ENCODE measurements at regions not wholly inside any gene's neighbourhood (a gene's known extent, or its start where the extent isn't known, plus 50 kb on each side); places are given as distances from the start of the nearest gene placed in this dataset.

DNA sequence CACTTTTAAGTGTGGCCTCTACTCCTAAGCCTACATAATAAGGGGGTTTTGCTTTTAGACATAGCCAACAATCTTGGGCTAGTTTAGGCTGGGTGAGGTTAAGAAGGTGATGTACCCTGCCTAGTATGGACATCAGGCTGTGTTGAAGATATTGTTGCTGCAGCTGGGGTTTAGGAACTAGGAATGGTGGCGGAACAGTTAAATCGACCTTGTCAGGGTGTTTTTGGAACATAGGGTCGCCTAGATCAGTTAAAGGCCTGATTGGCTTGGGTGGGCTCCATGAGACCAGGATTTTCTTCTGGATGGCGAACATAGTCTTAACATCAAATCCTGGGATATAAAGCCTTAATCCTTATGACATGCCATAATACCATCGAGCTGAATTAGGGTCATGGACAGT, 156.1 kb downstream of the TRIM27 start:
- no peak overlapping the region for H2AFZ ChIP-seq (ENCODE audit: low read length)
- no peaks in the 10 kb centered on the region for H3K9me2 ChIP-seq (replicated peaks; ENCODE audit: low read depth, low read length)
- H3K79me2 ChIP-seq (ENCODE audit: insufficient read depth, low read length) = no peaks in the 10 kb centered on the region
- no peak overlapping the region for H3K4me3 ChIP-seq (ENCODE audit: low read length, poor library complexity, severe bottlenecking)
- H3K36me3 ChIP-seq (ENCODE audit: insufficient read depth, low read length) = no peaks in the 10 kb centered on the region
- peaks cover 4% of the 10 kb centered on the region; the same call in 1 of the 2 replicates for H3K9me3 ChIP-seq (ENCODE audit: insufficient read depth, low read depth, low read length)
- H3K9ac ChIP-seq (ENCODE audit: low read depth, low read length, poor library complexity, severe bottlenecking) = no peak overlapping the region
- TF ChIP-seq, protein P1, sequence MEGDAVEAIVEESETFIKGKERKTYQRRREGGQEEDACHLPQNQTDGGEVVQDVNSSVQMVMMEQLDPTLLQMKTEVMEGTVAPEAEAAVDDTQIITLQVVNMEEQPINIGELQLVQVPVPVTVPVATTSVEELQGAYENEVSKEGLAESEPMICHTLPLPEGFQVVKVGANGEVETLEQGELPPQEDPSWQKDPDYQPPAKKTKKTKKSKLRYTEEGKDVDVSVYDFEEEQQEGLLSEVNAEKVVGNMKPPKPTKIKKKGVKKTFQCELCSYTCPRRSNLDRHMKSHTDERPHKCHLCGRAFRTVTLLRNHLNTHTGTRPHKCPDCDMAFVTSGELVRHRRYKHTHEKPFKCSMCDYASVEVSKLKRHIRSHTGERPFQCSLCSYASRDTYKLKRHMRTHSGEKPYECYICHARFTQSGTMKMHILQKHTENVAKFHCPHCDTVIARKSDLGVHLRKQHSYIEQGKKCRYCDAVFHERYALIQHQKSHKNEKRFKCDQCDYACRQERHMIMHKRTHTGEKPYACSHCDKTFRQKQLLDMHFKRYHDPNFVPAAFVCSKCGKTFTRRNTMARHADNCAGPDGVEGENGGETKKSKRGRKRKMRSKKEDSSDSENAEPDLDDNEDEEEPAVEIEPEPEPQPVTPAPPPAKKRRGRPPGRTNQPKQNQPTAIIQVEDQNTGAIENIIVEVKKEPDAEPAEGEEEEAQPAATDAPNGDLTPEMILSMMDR (conservative IDR thresholded peaks at IDR 0.05; ENCODE audit: low read length) = no peak
- TF ChIP-seq EZH2phosphoT487 (IDR thresholded peaks at IDR 0.05; ENCODE audit: borderline replicate concordance) = no peak
- H3F3A ChIP-seq (ENCODE audit: low read depth) = no peaks in the 10 kb centered on the region
- H3K27me3 ChIP-seq (ENCODE audit: insufficient read depth, low read length, poor library complexity, severe bottlenecking) = no peaks in the 10 kb centered on the region
- no peak overlapping the region for H3K4me2 ChIP-seq (ENCODE audit: low read depth, low read length, poor library complexity, severe bottlenecking)
- H3K4me1 ChIP-seq (ENCODE audit: insufficient read depth, low read length, poor library complexity, severe bottlenecking) = no peaks in the 10 kb centered on the region
- H4K20me1 ChIP-seq (ENCODE audit: insufficient read depth, low read length, poor library complexity, severe bottlenecking) = no peaks in the 10 kb centered on the region

DNA sequence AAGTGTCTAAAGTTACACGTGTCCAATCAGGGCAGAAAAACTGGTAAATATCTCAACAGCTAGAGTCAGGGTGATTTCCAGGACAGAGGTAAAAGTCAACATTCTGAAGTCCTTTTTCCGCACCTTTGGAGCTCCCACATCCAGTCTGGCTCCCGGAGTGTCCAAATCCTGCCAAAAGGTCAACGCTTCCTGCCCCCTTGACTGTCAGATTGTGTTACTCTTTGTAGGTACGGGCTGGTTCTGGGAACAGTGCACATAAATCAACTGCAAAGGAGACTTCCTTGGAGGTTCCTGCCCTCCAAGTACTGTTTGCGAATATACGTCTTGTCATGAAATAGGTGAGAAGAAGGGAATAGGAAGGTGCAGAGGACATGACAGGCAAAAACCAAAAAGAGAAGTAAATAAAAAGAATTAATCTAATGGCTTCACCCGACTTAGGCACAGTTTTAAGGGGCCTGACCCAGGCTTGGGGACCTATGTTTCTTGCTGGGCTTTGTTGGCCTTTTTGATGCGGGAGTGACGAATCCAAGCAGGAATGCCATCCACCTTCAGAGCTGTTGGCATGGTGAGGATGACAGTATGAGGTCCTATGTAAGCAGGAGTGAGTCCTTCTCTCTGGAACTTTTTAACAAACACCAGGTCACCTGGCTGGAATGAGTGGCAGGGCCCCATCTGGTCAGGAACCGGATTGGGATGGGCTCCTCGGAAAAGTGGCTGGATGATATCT, 155.4 kb downstream of the TRIM27 start:
- H2AFZ ChIP-seq (ENCODE audit: low read length) = no peak overlapping the region
- H3K9me2 ChIP-seq (replicated peaks; ENCODE audit: low read depth, low read length) = no peaks in the 10 kb centered on the region
- no peaks in the 10 kb centered on the region for H3K27me3 ChIP-seq (ENCODE audit: insufficient read depth, low read length, poor library complexity, severe bottlenecking)
- H3K9me3 ChIP-seq (ENCODE audit: insufficient read depth, low read depth, low read length) = peaks cover 4% of the 10 kb centered on the region; the same call in 1 of the 2 replicates
- TF ChIP-seq, protein P1 (conservative IDR thresholded peaks at IDR 0.05; ENCODE audit: low read length) = no peak
- no peak for TF ChIP-seq EZH2phosphoT487 (IDR thresholded peaks at IDR 0.05; ENCODE audit: borderline replicate concordance)
- H3F3A ChIP-seq (ENCODE audit: low read depth) = no peaks in the 10 kb centered on the region
- no peaks in the 10 kb centered on the region for H3K4me1 ChIP-seq (ENCODE audit: insufficient read depth, low read length, poor library complexity, severe bottlenecking)
- no peaks in the 10 kb centered on the region for H3K79me2 ChIP-seq (ENCODE audit: insufficient read depth, low read length)
- H3K4me3 ChIP-seq (ENCODE audit: low read length, poor library complexity, severe bottlenecking) = no peak overlapping the region
- H3K4me2 ChIP-seq (ENCODE audit: low read depth, low read length, poor library complexity, severe bottlenecking) = no peak overlapping the region
- no peaks in the 10 kb centered on the region for H3K36me3 ChIP-seq (ENCODE audit: insufficient read depth, low read length)
- H4K20me1 ChIP-seq (ENCODE audit: insufficient read depth, low read length, poor library complexity, severe bottlenecking) = no peaks in the 10 kb centered on the region
- no peak overlapping the region for H3K9ac ChIP-seq (ENCODE audit: low read depth, low read length, poor library complexity, severe bottlenecking)

DNA sequence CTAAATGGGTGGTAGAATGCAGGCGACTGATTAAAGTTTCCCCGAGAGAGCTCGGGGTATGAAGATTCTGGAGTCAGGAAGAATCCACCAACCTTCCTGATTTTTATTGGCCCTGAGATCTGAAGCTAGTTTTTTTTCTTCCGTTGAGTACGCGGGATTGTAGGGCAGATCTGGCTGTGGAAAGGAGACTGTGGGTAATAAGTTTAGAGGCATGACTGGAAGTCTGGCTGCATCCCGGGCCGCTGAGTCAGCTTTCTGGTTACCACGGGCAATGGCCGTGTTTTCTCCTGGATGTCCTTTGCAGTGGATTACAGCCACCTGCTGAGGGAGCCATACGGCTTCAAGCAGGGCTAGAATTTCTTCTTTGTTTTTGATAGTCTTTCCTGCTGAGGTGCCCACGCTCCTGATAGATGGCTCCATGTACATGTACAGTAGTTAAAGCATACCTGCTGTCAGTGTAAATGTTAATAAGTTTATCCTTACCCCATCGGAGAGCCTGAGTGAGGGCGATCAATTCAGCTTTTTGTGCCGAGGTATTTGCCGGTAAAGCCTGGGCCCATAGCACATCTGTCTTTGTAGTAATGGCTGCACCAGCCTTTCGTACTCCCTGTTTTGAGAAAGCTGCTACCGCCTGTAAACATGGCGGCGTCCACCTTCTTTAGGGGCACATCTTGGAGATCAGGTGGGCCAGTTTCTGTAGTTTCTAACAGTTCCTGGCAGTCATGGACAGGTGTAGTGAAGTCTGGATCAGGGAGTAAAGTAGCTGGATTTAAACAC, 154.0 kb downstream of the TRIM27 start:
- Histone ChIP-seq H3K79me2 (ENCODE audit: insufficient read depth, low read length) (no peaks in the 10 kb centered on the region), H4K20me1 (ENCODE audit: insufficient read depth, low read length, poor library complexity, severe bottlenecking) (no peaks in the 10 kb centered on the region), H3K36me3 (ENCODE audit: insufficient read depth, low read length) (no peaks in the 10 kb centered on the region), H3K9me2 (replicated peaks; ENCODE audit: low read depth, low read length) (no peaks in the 10 kb centered on the region), H3K4me1 (ENCODE audit: insufficient read depth, low read length, poor library complexity, severe bottlenecking) (no peaks in the 10 kb centered on the region), H3K9me3 (ENCODE audit: insufficient read depth, low read depth, low read length) (peaks cover 4% of the 10 kb centered on the region; the same call in 1 of the 2 replicates), H3K27me3 (ENCODE audit: insufficient read depth, low read length, poor library complexity, severe bottlenecking) (no peaks in the 10 kb centered on the region), H3K4me2 (ENCODE audit: low read depth, low read length, poor library complexity, severe bottlenecking) (no peak overlapping the region), H3K4me3 (ENCODE audit: low read length, poor library complexity, severe bottlenecking) (no peak overlapping the region), H3F3A (ENCODE audit: low read depth) (no peaks in the 10 kb centered on the region), H2AFZ (ENCODE audit: low read length) (no peak overlapping the region), H3K9ac (ENCODE audit: low read depth, low read length, poor library complexity, severe bottlenecking) (no peak overlapping the region)
- TF ChIP-seq, protein P1 (conservative IDR thresholded peaks at IDR 0.05; ENCODE audit: low read length) = no peak
- no peak for TF ChIP-seq EZH2phosphoT487 (IDR thresholded peaks at IDR 0.05; ENCODE audit: borderline replicate concordance)
